ENCODE measurements at regions not wholly inside any gene's neighbourhood (a gene's known extent, or its start where the extent isn't known, plus 50 kb on each side); places are given as distances from the start of the nearest gene placed in this dataset.

DNA sequence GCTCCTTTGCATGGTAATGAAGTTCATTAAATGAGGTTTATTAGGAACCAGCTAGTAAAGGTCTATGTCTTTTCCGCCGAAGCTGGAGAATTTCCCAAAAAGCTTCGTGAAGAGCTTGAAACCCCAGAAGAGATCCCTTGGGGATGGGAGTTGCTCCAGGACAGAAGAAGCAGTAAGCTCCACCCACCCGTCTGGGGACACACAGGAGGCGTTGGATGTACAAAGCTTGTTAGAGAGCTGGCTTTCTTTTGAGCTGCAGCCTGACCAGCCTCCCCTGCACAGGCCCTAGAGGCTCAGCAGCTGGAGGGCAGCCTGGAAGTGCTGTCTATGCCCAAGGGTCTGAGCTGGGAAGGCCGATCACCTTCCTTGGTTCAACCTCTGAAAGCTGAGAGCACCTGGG is 147.4 kb upstream of the SDK2 start:
- Histone ChIP-seq H3K27ac (ENCODE audit: extremely low read depth, low read depth, low read length) (no peak overlapping the region), H3K27me3 (ENCODE audit: control insufficient read depth in 2 of 2, insufficient read depth in 2 of 2, low read length in 2 of 2) (peaks cover 0 to 5% of the 10 kb centered on the region in 2 experiments; a peak in 1 of 5 replicates), H3K4me1 (replicated peaks in 1 of 2; ENCODE audit: control insufficient read depth in 2 of 2, insufficient read depth in 2 of 2, low read length in 2 of 2) (no peaks in the 10 kb centered on the region), H3K4me3 (no peak overlapping the region), H3K9me1 (ENCODE audit: control insufficient read depth, insufficient read depth, low read length) (no peaks in the 10 kb centered on the region), H4K20me1 (replicated peaks; ENCODE audit: control insufficient read depth, insufficient read depth, low read length) (no peaks in the 10 kb centered on the region; the same call in 1 of the 2 replicates), H3K4me2 (ENCODE audit: insufficient read depth, low read length) (no peak overlapping the region), H2AFZ (ENCODE audit: low read depth, low read length) (no peak overlapping the region), H3K9ac (ENCODE audit: insufficient read depth in 1 of 2, low read depth in 2 of 2, low read length in 2 of 2) (no peak overlapping the region), H3K36me3 (ENCODE audit: control insufficient read depth, insufficient read depth, low read length) (no peaks in the 10 kb centered on the region), H3K79me2 (ENCODE audit: control insufficient read depth, insufficient read depth, low read length) (no peaks in the 10 kb centered on the region), H3K9me3 (replicated peaks; ENCODE audit: control insufficient read depth, insufficient read depth, low read depth, low read length) (no peaks in the 10 kb centered on the region)
- no peak for ATAC-seq
- FAIRE-seq: no peak
- ChIA-PET POLR2A (interaction anchor here (0.6 kb wide), 1 partner anchor 31 kb away, joined by 3 read pairs; no protein-coding TSS in a partner anchor), CTCF (ENCODE audit: low intra/inter-chr PET ratio) (interaction anchor here (0.7 kb wide), 1 partner anchor 1241 kb away, joined by 3 read pairs; no protein-coding TSS in a partner anchor)
- no TSS peak for BruUV-seq (replicated peaks)
- no peak for DNase-seq (ENCODE audit: extremely low read depth in 1 of 4, low spot score in 3 of 4)
- WGBS (ENCODE audit: insufficient coverage, low coverage, missing lambda C conversion rate): 0% methylated on average over 6 of the region's 6 CpGs
- in situ Hi-C loops (cut with MboI): no loop called here
- TF ChIP-seq ZNF24 (IDR thresholded peaks at IDR 0.05) (no peak), GATAD2A (IDR thresholded peaks at IDR 0.05) (no peak), HDAC6 (IDR thresholded peaks at IDR 0.05; ENCODE audit: low read depth, low read length) (no peak), ZEB2 (IDR thresholded peaks at IDR 0.05) (no peak), DNMT1 (IDR thresholded peaks at IDR 0.05) (no peak), NBN (IDR thresholded peaks at IDR 0.05; ENCODE audit: low read depth) (no peak)
- intact Hi-C loops (cut with micrococcal nuclease): no loop called here

- no peaks in the 10 kb centered on the region for H3K9me1 ChIP-seq (ENCODE audit: control insufficient read depth, insufficient read depth, low read length)
- H3K27me3 ChIP-seq (ENCODE audit: control insufficient read depth in 2 of 2, insufficient read depth in 2 of 2, low read length in 2 of 2): no peaks in the 10 kb centered on the region; a peak in 1 of 5 replicates
- POLR2A ChIA-PET: no interaction called here
- H3K36me3 ChIP-seq (ENCODE audit: control insufficient read depth, insufficient read depth, low read length): no peaks in the 10 kb centered on the region
- DNase-seq (ENCODE audit: extremely low read depth in 1 of 4, low spot score in 3 of 4) (no peak), FAIRE-seq (no peak), ATAC-seq (no peak)
- H3K9ac ChIP-seq (ENCODE audit: insufficient read depth in 1 of 2, low read depth in 2 of 2, low read length in 2 of 2): no peak overlapping the region
- H3K4me2 ChIP-seq (ENCODE audit: insufficient read depth, low read length): no peak overlapping the region
- in situ Hi-C loops (cut with MboI): no loop called here
- H4K20me1 ChIP-seq (replicated peaks; ENCODE audit: control insufficient read depth, insufficient read depth, low read length): peaks cover 1% of the 10 kb centered on the region; the same call in 1 of the 2 replicates
- TF ChIP-seq ZNF445 (CRISPR knock-in tag; IDR thresholded peaks at IDR 0.05; ENCODE audit: low read depth) (no peak), NCOA6 (IDR thresholded peaks at IDR 0.05) (no peak), XRCC3 (IDR thresholded peaks at IDR 0.05) (no peak), SREBF1 (IDR thresholded peaks at IDR 0.05; ENCODE audit: borderline replicate concordance, low read depth, low read length) (no peak), ETS2 (tag; IDR thresholded peaks at IDR 0.05; ENCODE audit: borderline replicate concordance, poor library complexity, severe bottlenecking) (no peak), EWSR1 (IDR thresholded peaks at IDR 0.05; ENCODE audit: borderline replicate concordance, low read depth, partially characterized antibody) (no peak), RNF2 (IDR thresholded peaks at IDR 0.05) (no peak), CEBPG (CRISPR knock-in tag; IDR thresholded peaks at IDR 0.05) (no peak), CEBPG (tag; conservative IDR thresholded peaks at IDR 0.05 in 1 of 2, IDR thresholded peaks at IDR 0.05 in 1 of 2) (no peak), MNT (conservative IDR thresholded peaks at IDR 0.05) (no peak), ZNF668 (CRISPR knock-in tag; IDR thresholded peaks at IDR 0.05) (no peak), ZNF175 (CRISPR knock-in tag; IDR thresholded peaks at IDR 0.05; ENCODE audit: low read depth) (no peak)
- no peak overlapping the region for H3K4me3 ChIP-seq
- H2AFZ ChIP-seq (ENCODE audit: low read depth, low read length): no peak overlapping the region
- BruUV-seq (replicated peaks): no TSS peak
- no peaks in the 10 kb centered on the region for H3K4me1 ChIP-seq (replicated peaks in 1 of 2; ENCODE audit: control insufficient read depth in 2 of 2, insufficient read depth in 2 of 2, low read length in 2 of 2)
- no peak overlapping the region for H3K27ac ChIP-seq (ENCODE audit: extremely low read depth, low read depth, low read length)
- H3K9me3 ChIP-seq (replicated peaks; ENCODE audit: control insufficient read depth, insufficient read depth, low read depth, low read length): no peaks in the 10 kb centered on the region
- H3K79me2 ChIP-seq (ENCODE audit: control insufficient read depth, insufficient read depth, low read length): no peaks in the 10 kb centered on the region
- WGBS (ENCODE audit: insufficient coverage, low coverage, missing lambda C conversion rate): 0% methylated on average over 4 of the region's 4 CpGs
- intact Hi-C loops (cut with micrococcal nuclease): no loop called here
- CTCF ChIA-PET (ENCODE audit: low intra/inter-chr PET ratio): no interaction called here
Measured at GRCh38 chr17:73792994-73793393, 148.7 kb upstream of the SDK2 start.
